Sigmoid colon (tissue), 6 donors: ENCODE measurements at regions not wholly inside any gene's neighbourhood (a gene's known extent, or its start where the extent isn't known, plus 50 kb on each side); places are given as distances from the start of the nearest gene placed in this dataset.

Source experiments
- DNase-seq: peaks from one replicate; pipeline ENCODE4 v3.0.0-alpha.2; 2019
- H3K27ac ChIP-seq, 4 donors: fragments of 200-600 bp; sonication (generic); one replicate each; pipeline ENCODE4 v1.5.1; 2016 to 2019; ENCODE audit warnings: mild to moderate bottlenecking in 1 of 4
- H3K27me3 ChIP-seq, 3 donors: fragments of 200-600 bp; sonication (generic); one replicate each; pipeline ENCODE4 v1.5.1; 2019; ENCODE audit warnings: mild to moderate bottlenecking in 1 of 3
- H3K36me3 ChIP-seq, 4 donors: fragments of 200-600 bp; sonication (generic); one replicate each; pipeline ENCODE4 v1.5.1; 2016 to 2019
- H3K4me1 ChIP-seq, 4 donors: fragments of 200-600 bp; sonication (generic); one replicate each; pipeline ENCODE4 v1.5.1; 2017 to 2019
- H3K4me3 ChIP-seq, 4 donors: fragments of 200-600 bp; sonication (generic); one replicate each; pipeline ENCODE4 v1.5.1; 2017 to 2019; ENCODE audit warnings: mild to moderate bottlenecking in 2 of 4, moderate library complexity in 1 of 4
- H3K9me3 ChIP-seq, 4 donors: fragments of 200-600 bp in 3 of 4; sonication (generic) in 3 of 4; one replicate each; pipeline versions ENCODE4 v1.5.1 to v1.6.1; 2013 to 2019
- CTCF ChIP-seq, 4 experiments: fragments of 450-650 bp in 3 of 4; fragments of 200-600 bp in 1 of 4; IDR thresholded peaks; one replicate each; pipeline ENCODE4 v1.5.1; 2016 to 2019; ENCODE audit warnings: antibody characterized with exemption in 4 of 4, mild to moderate bottlenecking in 3 of 4, moderate library complexity in 2 of 4
- EP300 ChIP-seq, 4 donors: sonication (generic); formaldehyde crosslinking; IDR thresholded peaks; one replicate each; pipeline ENCODE4 v1.6.1; 2017; ENCODE audit warnings: antibody characterized with exemption in 4 of 4
- POLR2A ChIP-seq, 2 donors: fragments of 450-650 bp; IDR thresholded peaks; one replicate each; pipeline ENCODE4 v1.6.1; 2016; ENCODE audit warnings: antibody characterized with exemption in 2 of 2, mild to moderate bottlenecking in 2 of 2, moderate library complexity in 2 of 2
- POLR2AphosphoS5 ChIP-seq, 4 donors: sonication (generic); formaldehyde crosslinking; IDR thresholded peaks; one replicate each; pipeline ENCODE4 v1.6.1; 2017; ENCODE audit warnings: antibody characterized with exemption in 4 of 4
- WGBS, 2 donors: extraction: QIAGEN DNeasy Blood & Tissue Kit; methylation state at CpG; one replicate each; pipeline ENCODE4 v1.1.7; 2013; 5-methylcytosine and 5-hydroxymethylcytosine counted together
- intact Hi-C: fragments of 100-400 bp; cut with DNase I; formaldehyde crosslinking; loops from one replicate; pipeline ENCODE4 v1.15.1; 2023
- donor health status: healthy with polysubstance abuse.
- donor health status: healthy.

- 81 to 87% methylated on average over 19 of the region's 19 CpGs for WGBS, 2 donors
- no peak for TF ChIP-seq POLR2A (IDR thresholded peaks at IDR 0.05)
- TF ChIP-seq EP300 (IDR thresholded peaks at IDR 0.05): no peak
- no peak for TF ChIP-seq POLR2AphosphoS5 (IDR thresholded peaks at IDR 0.05)
- no peak for TF ChIP-seq CTCF (IDR thresholded peaks at IDR 0.05)
These were observed 472.3 kb downstream of the KLF12 start for GRCh38 chr13:73661687-73662425.

GRCh38 chr13:73661066-73661465 lies 473.1 kb downstream of the KLF12 start:
- Histone ChIP-seq H3K27ac (no peak overlapping the region), H3K27me3 (no peaks in the 10 kb centered on the region), H3K36me3 (no peaks in the 10 kb centered on the region), H3K4me1 (no peaks in the 10 kb centered on the region), H3K9me3 (no peaks in the 10 kb centered on the region), H3K4me3 (no peak overlapping the region)
- 97 to 98% methylated on average over 10 of the region's 10 CpGs for WGBS, 2 donors
- intact Hi-C loops: no loop called here
- no peak for DNase-seq
- no peak for TF ChIP-seq CTCF (IDR thresholded peaks at IDR 0.05)
- TF ChIP-seq EP300 (IDR thresholded peaks at IDR 0.05): no peak
- no peak for TF ChIP-seq POLR2A (IDR thresholded peaks at IDR 0.05)

More at GRCh38 chr13:73661687-73662425, 472.3 kb downstream of the KLF12 start:
- Histone ChIP-seq H3K36me3 (no peaks in the 10 kb centered on the region), H3K27ac (no peak overlapping the region), H3K27me3 (no peaks in the 10 kb centered on the region), H3K9me3 (no peaks in the 10 kb centered on the region), H3K4me1 (no peaks in the 10 kb centered on the region), H3K4me3 (no peak overlapping the region)
- DNase-seq: no peak
- intact Hi-C loops: no loop called here

GRCh38 chr13:73658639-73659038 lies 475.6 kb downstream of the KLF12 start:
- no peak overlapping the region for H3K27ac ChIP-seq
- no peaks in the 10 kb centered on the region for H3K27me3 ChIP-seq
- no peaks in the 10 kb centered on the region for H3K36me3 ChIP-seq
- no peak overlapping the region for H3K4me3 ChIP-seq
- no peak for DNase-seq
- TF ChIP-seq POLR2A (IDR thresholded peaks at IDR 0.05): no peak
- TF ChIP-seq POLR2AphosphoS5 (IDR thresholded peaks at IDR 0.05): no peak
- intact Hi-C loops: no loop called here
- H3K9me3 ChIP-seq: no peaks in the 10 kb centered on the region
- H3K4me1 ChIP-seq: no peaks in the 10 kb centered on the region

GRCh38 chr13:73657821-73658540 lies 476.2 kb downstream of the KLF12 start:
- no peak overlapping the region for H3K27ac ChIP-seq
- no peaks in the 10 kb centered on the region for H3K9me3 ChIP-seq
- H3K4me1 ChIP-seq: no peaks in the 10 kb centered on the region
- no peaks in the 10 kb centered on the region for H3K36me3 ChIP-seq
- 74 to 77% methylated on average over 6 of the region's 6 CpGs for whole genome bisulfite sequencing, 2 donors
- no peak for TF ChIP-seq CTCF (IDR thresholded peaks at IDR 0.05)
- TF ChIP-seq POLR2AphosphoS5 (IDR thresholded peaks at IDR 0.05): no peak
- no peak for TF ChIP-seq POLR2A (IDR thresholded peaks at IDR 0.05)
- no peak for DNase-seq
- intact Hi-C loops: no loop called here
- H3K27me3 ChIP-seq: no peaks in the 10 kb centered on the region
- no peak overlapping the region for H3K4me3 ChIP-seq

- H3K9me3 ChIP-seq: no peaks in the 10 kb centered on the region
- DNase-seq: no peak
- 91 to 92% methylated on average over 2 of the region's 2 CpGs for WGBS, 2 donors
These were observed 477.3 kb downstream of the KLF12 start for GRCh38 chr13:73656863-73657262.

More at GRCh38 chr13:73656863-73657262, 477.3 kb downstream of the KLF12 start:
- H3K36me3 ChIP-seq: no peaks in the 10 kb centered on the region
- H3K4me3 ChIP-seq: no peak overlapping the region
- no peak overlapping the region for H3K27ac ChIP-seq
- no peaks in the 10 kb centered on the region for H3K4me1 ChIP-seq
- TF ChIP-seq CTCF (IDR thresholded peaks at IDR 0.05): no peak
- no peak for TF ChIP-seq EP300 (IDR thresholded peaks at IDR 0.05)
- no peak for TF ChIP-seq POLR2AphosphoS5 (IDR thresholded peaks at IDR 0.05)
- no peak for TF ChIP-seq POLR2A (IDR thresholded peaks at IDR 0.05)
- H3K27me3 ChIP-seq: no peaks in the 10 kb centered on the region
- intact Hi-C loops: no loop called here
